ENCODE measurements at regions not wholly inside any gene's neighbourhood (a gene's known extent, or its start where the extent isn't known, plus 50 kb on each side); places are given as distances from the start of the nearest gene placed in this dataset.

DNA sequence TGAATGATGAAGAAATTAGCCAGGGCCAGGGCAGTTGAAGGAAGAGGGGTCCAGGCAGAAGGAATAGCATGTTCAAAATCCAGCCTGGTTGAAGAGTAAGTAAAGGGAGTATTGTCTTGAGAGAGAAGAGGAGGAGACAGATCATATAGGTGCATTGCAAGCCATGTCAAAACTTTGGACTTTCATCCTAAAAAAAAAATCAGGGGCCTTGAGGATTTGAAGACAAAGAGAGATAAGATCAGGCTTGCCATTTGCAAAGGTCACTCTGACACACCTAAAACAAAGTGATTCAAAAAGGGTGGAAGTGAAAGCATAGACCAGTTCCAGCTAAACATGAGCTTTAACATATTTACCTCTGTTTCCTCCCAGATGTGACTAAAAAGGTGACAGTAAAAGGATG, 95.7 kb upstream of the DRD2 start:
- H3K36me3 ChIP-seq: no peaks in the 10 kb centered on the region
- no peak overlapping the region for H3K27ac ChIP-seq
- DNase-seq: no peak
- H3K4me1 ChIP-seq (ENCODE audit: insufficient read depth): no peaks in the 10 kb centered on the region
- TF ChIP-seq, protein P1, sequence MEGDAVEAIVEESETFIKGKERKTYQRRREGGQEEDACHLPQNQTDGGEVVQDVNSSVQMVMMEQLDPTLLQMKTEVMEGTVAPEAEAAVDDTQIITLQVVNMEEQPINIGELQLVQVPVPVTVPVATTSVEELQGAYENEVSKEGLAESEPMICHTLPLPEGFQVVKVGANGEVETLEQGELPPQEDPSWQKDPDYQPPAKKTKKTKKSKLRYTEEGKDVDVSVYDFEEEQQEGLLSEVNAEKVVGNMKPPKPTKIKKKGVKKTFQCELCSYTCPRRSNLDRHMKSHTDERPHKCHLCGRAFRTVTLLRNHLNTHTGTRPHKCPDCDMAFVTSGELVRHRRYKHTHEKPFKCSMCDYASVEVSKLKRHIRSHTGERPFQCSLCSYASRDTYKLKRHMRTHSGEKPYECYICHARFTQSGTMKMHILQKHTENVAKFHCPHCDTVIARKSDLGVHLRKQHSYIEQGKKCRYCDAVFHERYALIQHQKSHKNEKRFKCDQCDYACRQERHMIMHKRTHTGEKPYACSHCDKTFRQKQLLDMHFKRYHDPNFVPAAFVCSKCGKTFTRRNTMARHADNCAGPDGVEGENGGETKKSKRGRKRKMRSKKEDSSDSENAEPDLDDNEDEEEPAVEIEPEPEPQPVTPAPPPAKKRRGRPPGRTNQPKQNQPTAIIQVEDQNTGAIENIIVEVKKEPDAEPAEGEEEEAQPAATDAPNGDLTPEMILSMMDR (IDR thresholded peaks at IDR 0.05): no peak
- no peak for TF ChIP-seq EP300 (IDR thresholded peaks at IDR 0.05)
- TF ChIP-seq POLR2A (IDR thresholded peaks at IDR 0.05): no peak
- no peaks in the 10 kb centered on the region for H3K9me3 ChIP-seq
- intact Hi-C loops (cut with DNase I): no loop called here
- no peaks in the 10 kb centered on the region for H3K27me3 ChIP-seq
- no peak overlapping the region for H3K4me3 ChIP-seq

DNA sequence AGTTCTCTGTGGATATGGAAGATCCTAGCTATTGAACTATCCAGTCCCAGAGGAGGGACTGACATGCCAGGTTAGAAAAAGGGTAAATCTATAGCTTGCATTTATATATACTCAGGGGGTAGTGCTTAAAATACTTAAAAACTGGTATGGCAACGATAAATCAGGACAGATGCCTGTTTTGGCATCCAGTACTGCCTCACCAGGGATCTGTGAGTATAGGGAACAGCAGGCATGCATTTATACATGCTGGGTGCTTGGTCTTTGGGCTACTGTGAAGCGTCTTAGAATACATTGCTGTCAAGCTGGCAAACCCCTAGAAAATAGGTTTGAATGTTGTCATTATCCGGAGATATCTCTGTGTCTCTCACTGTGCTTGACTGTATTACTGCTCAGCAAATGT, 94.2 kb upstream of the DRD2 start:
- intact Hi-C loops (cut with DNase I): no loop called here
- no peak for DNase-seq

DNA sequence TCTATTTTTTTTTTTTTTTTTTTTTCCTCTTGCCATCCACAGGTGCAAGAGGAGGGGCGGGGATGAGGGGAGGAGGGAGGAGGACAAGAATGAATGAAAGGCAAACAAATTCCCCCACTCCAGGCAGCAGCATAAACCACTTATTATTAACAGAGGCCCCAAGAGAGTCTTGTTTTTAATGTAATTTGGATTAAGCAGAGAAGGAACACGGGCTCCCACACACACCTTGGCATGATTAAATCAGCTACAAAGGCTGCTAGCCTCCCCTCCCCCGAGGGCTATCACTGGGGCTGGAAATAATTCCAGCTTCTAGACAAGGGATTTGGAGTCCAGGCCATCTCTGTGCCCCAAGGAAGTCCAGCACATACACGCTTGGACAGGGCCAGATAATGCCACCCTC, 93.4 kb upstream of the DRD2 start:
- Histone ChIP-seq H3K9me3 (no peaks in the 10 kb centered on the region), H3K4me1 (ENCODE audit: insufficient read depth) (no peaks in the 10 kb centered on the region), H3K27ac (no peak overlapping the region), H3K36me3 (no peaks in the 10 kb centered on the region), H3K4me3 (no peak overlapping the region), H3K27me3 (no peaks in the 10 kb centered on the region)
- WGBS, 3 donors: 41 to 47% (median 44%) methylated on average over 4 of the region's 4 CpGs
- intact Hi-C loops (cut with DNase I): no loop called here
- no peak for TF ChIP-seq POLR2A (IDR thresholded peaks at IDR 0.05)
- TF ChIP-seq, protein P1 (IDR thresholded peaks at IDR 0.05): no peak
- TF ChIP-seq EP300 (IDR thresholded peaks at IDR 0.05): no peak
- no peak for DNase-seq

More for the DNA sequence above, 94.2 kb upstream of the DRD2 start:
- H3K9me3 ChIP-seq: no peaks in the 10 kb centered on the region
- no peak overlapping the region for H3K4me3 ChIP-seq
- H3K4me1 ChIP-seq (ENCODE audit: insufficient read depth): no peaks in the 10 kb centered on the region
- H3K36me3 ChIP-seq: no peaks in the 10 kb centered on the region
- WGBS, 3 donors: 90 to 95% (median 93%) methylated on average over 3 of the region's 3 CpGs
- no peak overlapping the region for H3K27ac ChIP-seq
- TF ChIP-seq, protein P1 (IDR thresholded peaks at IDR 0.05): no peak
- TF ChIP-seq EP300 (IDR thresholded peaks at IDR 0.05) (no peak), POLR2A (IDR thresholded peaks at IDR 0.05) (no peak)
- H3K27me3 ChIP-seq: no peaks in the 10 kb centered on the region

DNA sequence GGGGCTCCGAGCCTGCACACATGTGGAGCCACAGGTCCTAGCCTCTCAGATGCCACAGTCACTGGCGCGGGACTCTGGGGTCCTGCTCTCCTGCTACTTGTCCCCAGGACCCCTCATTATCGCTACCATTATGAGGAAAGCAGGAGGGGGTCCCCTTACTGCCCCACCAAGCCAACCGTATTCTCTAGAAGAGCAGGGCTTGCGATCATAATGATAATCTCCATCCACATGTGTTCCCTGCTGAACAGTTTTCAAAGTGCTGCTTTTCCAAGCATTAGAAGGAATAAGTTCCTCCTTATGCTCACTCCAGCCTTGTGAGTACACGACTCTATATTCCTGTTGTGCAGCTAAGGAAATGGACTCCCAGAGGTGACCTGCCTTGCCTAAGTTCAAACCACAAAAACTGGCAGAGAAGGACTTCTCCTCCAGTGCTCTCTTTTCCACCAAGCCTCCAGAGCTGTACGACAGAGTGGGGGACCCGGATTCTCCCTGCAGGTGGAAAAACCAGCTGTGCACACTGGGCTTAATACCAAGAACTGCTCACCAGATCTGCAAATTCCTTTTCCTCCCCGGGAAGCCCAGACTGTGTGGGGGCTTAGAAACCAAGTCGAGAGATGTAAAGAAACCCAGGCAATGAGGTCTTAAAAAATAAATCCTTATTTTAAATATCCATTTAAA, 92.8 kb upstream of the DRD2 start:
- Histone ChIP-seq H3K36me3 (no peaks in the 10 kb centered on the region), H3K4me1 (ENCODE audit: insufficient read depth) (no peaks in the 10 kb centered on the region), H3K27me3 (no peaks in the 10 kb centered on the region), H3K4me3 (no peak overlapping the region), H3K27ac (no peak overlapping the region), H3K9me3 (no peaks in the 10 kb centered on the region)
- no peak for TF ChIP-seq POLR2A (IDR thresholded peaks at IDR 0.05)
- TF ChIP-seq, protein P1 (IDR thresholded peaks at IDR 0.05): no peak
- TF ChIP-seq EP300 (IDR thresholded peaks at IDR 0.05): no peak
- WGBS, 3 donors: 35 to 39% (median 39%) methylated on average over 11 of the region's 11 CpGs
- DNase-seq: no peak
- intact Hi-C loops (cut with DNase I): no loop called here
